ENCODE measurements at regions not wholly inside any gene's neighbourhood (a gene's known extent, or its start where the extent isn't known, plus 50 kb on each side); places are given as distances from the start of the nearest gene placed in this dataset.

- no peak for TF ChIP-seq EZH2 (IDR thresholded peaks at IDR 0.05; ENCODE audit: insufficient read depth, low read length)
- TF ChIP-seq CTCF (IDR thresholded peaks at IDR 0.05; ENCODE audit: insufficient read depth, low read depth, low read length) = no peak
Measured at GRCh38 chr4:123622572-123622971, 226.0 kb downstream of the SPRY1 start.
